ENCODE measurements at regions not wholly inside any gene's neighbourhood (a gene's known extent, or its start where the extent isn't known, plus 50 kb on each side); places are given as distances from the start of the nearest gene placed in this dataset.

- no peak for TF ChIP-seq CTCF (conservative IDR thresholded peaks at IDR 0.05; ENCODE audit: low read depth)
- peak; percentile 86 for DNase-seq (ENCODE audit: low spot score)
- H3K27ac ChIP-seq, result no peak overlapping the region
- ChIA-PET CTCF (interaction anchor here (0.7 kb wide), 1 partner anchor 30 kb away, joined by 3 read pairs; no protein-coding TSS in a partner anchor), POLR2A (ENCODE audit: low non-redundant PET) (no interaction called here)
Measured at GRCh38 chr10:91683975-91684374, 51.1 kb upstream of the PPP1R3C start.

- no peak overlapping the region for H3K27ac ChIP-seq
- TF ChIP-seq CTCF (conservative IDR thresholded peaks at IDR 0.05; ENCODE audit: low read depth), result no peak
- no peak for DNase-seq (ENCODE audit: low spot score)
- CTCF ChIA-PET, result interaction anchor here (0.5 kb wide), 1 partner anchor 11 kb away, joined by 4 read pairs; no protein-coding TSS in a partner anchor
- POLR2A ChIA-PET (ENCODE audit: low non-redundant PET), result no interaction called here
Measured at GRCh38 chr10:91682912-91683311, 50.0 kb upstream of the PPP1R3C start.

Data from RWPE1 (cell line).